Mucosa of rectum (tissue), 2 donors: ENCODE measurements at regions not wholly inside any gene's neighbourhood (a gene's known extent, or its start where the extent isn't known, plus 50 kb on each side); places are given as distances from the start of the nearest gene placed in this dataset.
"Not testable (repeated sequence)": the region's sequence is repeated elsewhere in the genome, so short reads cannot be mapped to it uniquely, and the experiment has no call there.

Experiments used
- H3K27ac ChIP-seq, 2 donors: one replicate each; pipeline ENCODE4 v1.7.0; 2013; ENCODE audit warnings: inconsistent platforms in 2 of 2, low read depth in 2 of 2, low read length in 2 of 2
- H3K27me3 ChIP-seq, 2 donors: one replicate each; pipeline ENCODE4 v1.7.0; 2013; ENCODE audit warnings: low read length in 2 of 2; ENCODE audit not compliant: control insufficient read depth in 2 of 2, insufficient read depth in 2 of 2
- H3K36me3 ChIP-seq, 2 donors: one replicate each; pipeline ENCODE4 v1.7.0; 2013; ENCODE audit warnings: low read length in 2 of 2; ENCODE audit not compliant: control insufficient read depth in 2 of 2, insufficient read depth in 2 of 2
- H3K4me1 ChIP-seq, 2 donors: one replicate each; pipeline ENCODE4 v1.7.0; 2013; ENCODE audit warnings: low read length in 2 of 2, mild to moderate bottlenecking in 1 of 2; ENCODE audit not compliant: control insufficient read depth in 2 of 2, insufficient read depth in 2 of 2
- H3K4me3 ChIP-seq, 2 donors: one replicate each; pipeline ENCODE4 v1.7.0; 2013; ENCODE audit warnings: low read length in 2 of 2
- H3K9ac ChIP-seq, 2 donors: one replicate each; pipeline ENCODE4 v1.7.0; 2013; ENCODE audit warnings: low read length in 2 of 2, low read depth in 1 of 2, mild to moderate bottlenecking in 1 of 2
- H3K9me3 ChIP-seq, 2 donors: one replicate each; pipeline ENCODE4 v1.7.0; 2013; ENCODE audit warnings: low read length in 2 of 2; ENCODE audit not compliant: control insufficient read depth in 2 of 2
- donor health status: healthy.
- donor health status: Normal muscosa, but diverticular disease.

GRCh38 chr4:79207281-79207680, 118.6 kb downstream of the NAA11 start:
- no peak overlapping the region for H3K27ac ChIP-seq
- no peaks in the 10 kb centered on the region for H3K36me3 ChIP-seq
- no peak overlapping the region for H3K4me3 ChIP-seq
- H3K9me3 ChIP-seq, result peaks cover 0 to 3% of the 10 kb centered on the region in 2 donors
- no peak overlapping the region for H3K9ac ChIP-seq
- no peaks in the 10 kb centered on the region for H3K27me3 ChIP-seq
- peaks cover 0 to 11% of the 10 kb centered on the region in 2 donors for H3K4me1 ChIP-seq

- Histone ChIP-seq H3K9ac (no peak overlapping the region), H3K27me3 (no peaks in the 10 kb centered on the region), H3K4me1 (peaks cover 0 to 11% of the 10 kb centered on the region in 2 donors), H3K9me3 (peaks cover 0 to 3% of the 10 kb centered on the region in 2 donors), H3K27ac (no peak overlapping the region), H3K4me3 (no peak overlapping the region), H3K36me3 (no peaks in the 10 kb centered on the region)
Measured at GRCh38 chr4:79206660-79207059, 119.2 kb downstream of the NAA11 start.

- no peak overlapping the region for H3K4me3 ChIP-seq
- H3K4me1 ChIP-seq, result peaks cover 0 to 5% of the 10 kb centered on the region in 2 donors
- no peak overlapping the region for H3K9ac ChIP-seq
- H3K9me3 ChIP-seq, result peaks cover 0 to 3% of the 10 kb centered on the region in 2 donors
- H3K27ac ChIP-seq, result no peak overlapping the region
- no peaks in the 10 kb centered on the region for H3K36me3 ChIP-seq
- no peaks in the 10 kb centered on the region for H3K27me3 ChIP-seq
Measured at GRCh38 chr4:79205121-79205520, 120.7 kb downstream of the NAA11 start.

- Histone ChIP-seq H3K36me3 (no peaks in the 10 kb centered on the region), H3K27me3 (no peaks in the 10 kb centered on the region), H3K9ac (no peak overlapping the region), H3K4me1 (peaks cover 0 to 6% of the 10 kb centered on the region in 2 donors), H3K4me3 (no peak overlapping the region), H3K27ac (no peak overlapping the region), H3K9me3 (no peaks in the 10 kb centered on the region)
Measured at GRCh38 chr4:79201971-79202370, 123.9 kb downstream of the NAA11 start.

- Histone ChIP-seq H3K4me1 (peaks cover 0 to 6% of the 10 kb centered on the region in 2 donors), H3K9me3 (no peaks in the 10 kb centered on the region), H3K27me3 (no peaks in the 10 kb centered on the region), H3K36me3 (no peaks in the 10 kb centered on the region), H3K4me3 (no peak overlapping the region), H3K9ac (no peak overlapping the region), H3K27ac (no peak overlapping the region)
Measured at GRCh38 chr4:79199743-79200142, 126.1 kb downstream of the NAA11 start.

- Histone ChIP-seq H3K27ac (no peak overlapping the region), H3K9ac (no peak overlapping the region), H3K27me3 (no peaks in the 10 kb centered on the region), H3K4me3 (no peak overlapping the region), H3K36me3 (no peaks in the 10 kb centered on the region), H3K4me1 (peaks cover 0 to 6% of the 10 kb centered on the region in 2 donors), H3K9me3 (no peaks in the 10 kb centered on the region)
Measured at GRCh38 chr4:79198951-79199587, 126.8 kb downstream of the NAA11 start.

- Histone ChIP-seq H3K27me3 (no peaks in the 10 kb centered on the region), H3K9me3 (no peaks in the 10 kb centered on the region), H3K36me3 (no peaks in the 10 kb centered on the region), H3K4me1 (peaks cover 0 to 6% of the 10 kb centered on the region in 2 donors), H3K9ac (no peak overlapping the region), H3K27ac (peak overlapping the region; percentile 24), H3K4me3 (peak overlapping the region in 1 of 2 donors; percentile 9)
Measured at GRCh38 chr4:79197275-79198009, 128.4 kb downstream of the NAA11 start.

GRCh38 chr4:79191292-79191691, 134.6 kb downstream of the NAA11 start:
- H3K27ac ChIP-seq, H3K27me3 ChIP-seq, H3K4me3 ChIP-seq, H3K9me3 ChIP-seq, H3K4me1 ChIP-seq, H3K36me3 ChIP-seq, H3K9ac ChIP-seq: not testable (repeated sequence)

- Histone ChIP-seq H3K36me3 (no peaks in the 10 kb centered on the region), H3K4me1 (no peaks in the 10 kb centered on the region), H3K9me3 (no peaks in the 10 kb centered on the region), H3K27me3 (no peaks in the 10 kb centered on the region), H3K9ac (no peak overlapping the region), H3K4me3 (no peak overlapping the region), H3K27ac (no peak overlapping the region)
Measured at GRCh38 chr4:79185526-79186045, 140.3 kb downstream of the NAA11 start.

- H3K36me3 ChIP-seq, result no peaks in the 10 kb centered on the region
- no peaks in the 10 kb centered on the region for H3K27me3 ChIP-seq
- H3K9ac ChIP-seq, result no peak overlapping the region
- H3K9me3 ChIP-seq, result no peaks in the 10 kb centered on the region
- no peak overlapping the region for H3K4me3 ChIP-seq
- no peak overlapping the region for H3K27ac ChIP-seq
- H3K4me1 ChIP-seq, result no peaks in the 10 kb centered on the region
Measured at GRCh38 chr4:79184476-79184875, 141.4 kb downstream of the NAA11 start.
